Gastrocnemius medialis (tissue), 4 donors: ENCODE measurements at regions not wholly inside any gene's neighbourhood (a gene's known extent, or its start where the extent isn't known, plus 50 kb on each side); places are given as distances from the start of the nearest gene placed in this dataset.

Experiments used
- ATAC-seq, 2 donors: fragments of 150-250 bp; one replicate each; pipeline ENCODE4 v1.9.1; 2016
- DNase-seq, 2 donors: peaks; one replicate each; pipeline ENCODE4 v3.0.0-alpha.2; 2019
- H3K27ac ChIP-seq, 4 donors: fragments of 200-600 bp; sonication (generic); 1 replicate in 1 of 4; 2 replicates in 3 of 4; pipeline ENCODE4 v1.5.1; 2016 to 2018; ENCODE audit warnings: mild to moderate bottlenecking in 2 of 4, moderate library complexity in 1 of 4
- H3K27me3 ChIP-seq, 3 donors: fragments of 200-600 bp; sonication (generic) in 2 of 3; 1 replicate in 1 of 3; 2 replicates in 2 of 3; pipeline versions ENCODE4 v1.5.1 to v1.6.0; 2016 to 2019; ENCODE audit warnings: mild to moderate bottlenecking in 1 of 3, moderate library complexity in 1 of 3
- H3K36me3 ChIP-seq, 2 donors: fragments of 200-600 bp; sonication (generic) in 1 of 2; one replicate each; pipeline ENCODE4 v1.5.1; 2017 to 2018
- H3K4me1 ChIP-seq, 2 donors: fragments of 200-600 bp; sonication (generic) in 1 of 2; one replicate each; pipeline ENCODE4 v1.5.1; 2016 to 2017; ENCODE audit warnings: mild to moderate bottlenecking in 2 of 2
- H3K4me3 ChIP-seq, 4 donors: fragments of 200-600 bp; sonication (generic) in 3 of 4; 1 replicate in 1 of 4; 2 replicates in 3 of 4; pipeline ENCODE4 v1.5.1; 2016 to 2019; ENCODE audit warnings: mild to moderate bottlenecking in 2 of 4
- H3K9me3 ChIP-seq, 3 donors: fragments of 200-600 bp; sonication (generic) in 2 of 3; 1 replicate in 1 of 3; 2 replicates in 2 of 3; pipeline ENCODE4 v1.5.1; 2016 to 2019
- POLR2A ChIP-seq, 2 donors: fragments of 450-650 bp; IDR thresholded peaks; one replicate each; pipeline ENCODE4 v1.6.1; 2017; ENCODE audit warnings: antibody characterized with exemption in 2 of 2, mild to moderate bottlenecking in 2 of 2, moderate library complexity in 2 of 2
- in situ Hi-C, 4 donors: fragments of 200-750 bp; cut with MboI; loops; one replicate each; pipeline versions ENCODE4 v1.15.0 to v1.8.0; 2017; ENCODE audit warnings: low sequenced_read_pairs in 4 of 4
- intact Hi-C: fragments of 100-400 bp; cut with DNase I; formaldehyde crosslinking; loops from one replicate; pipeline ENCODE4 v1.15.1; 2023; ENCODE audit warnings: low total_unique reads
- microRNA-seq, 2 donors: library from miRNA; unstranded; fragments of <30 nt; microRNA quantifications; one replicate each; pipeline ENCODE4, GENCODE V29; 2016; ENCODE audit warnings: borderline replicate concordance in 2 of 2
- TF ChIP-seq, protein P1 (sequence below), 5 experiments: fragments of 450-650 bp in 3 of 5; fragments of 200-600 bp in 2 of 5; sonication (generic) in 2 of 5; IDR thresholded peaks in 4 of 5; conservative IDR thresholded peaks in 1 of 5; 1 replicate in 4 of 5; 2 replicates in 1 of 5; pipeline ENCODE4 v1.5.1; 2016 to 2019; ENCODE audit warnings: antibody characterized with exemption in 5 of 5, mild to moderate bottlenecking in 3 of 5, moderate library complexity in 3 of 5

DNA sequence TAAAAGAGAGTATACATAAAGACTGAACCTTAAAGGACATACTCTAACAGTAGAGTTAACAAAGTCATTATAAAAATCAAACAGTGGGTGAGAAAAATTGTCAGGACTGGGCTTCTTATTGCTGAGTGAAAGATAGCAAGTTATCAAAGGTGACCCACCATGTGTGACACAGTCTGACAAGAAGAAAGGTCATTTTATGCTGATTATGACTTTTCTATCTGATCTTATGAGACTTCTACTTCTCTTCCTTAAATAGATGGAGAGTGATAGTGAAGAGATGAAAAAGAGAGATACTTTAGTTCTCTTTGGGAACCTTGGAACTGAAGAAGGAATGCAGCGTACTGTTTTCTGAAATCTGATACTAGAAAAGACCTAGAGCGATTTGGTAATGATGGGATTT, 2157.1 kb downstream of the NCAM2 start:
- intact Hi-C loops (no loop called here), in situ Hi-C loops (no loop called here)
- Histone ChIP-seq H3K4me1 (no peaks in the 10 kb centered on the region), H3K27me3 (no peaks in the 10 kb centered on the region), H3K4me3 (no peak overlapping the region), H3K36me3 (no peaks in the 10 kb centered on the region), H3K27ac (no peak overlapping the region), H3K9me3 (no peaks in the 10 kb centered on the region)
- DNase-seq = no peak
- no peak for ATAC-seq
- TF ChIP-seq, protein P1, sequence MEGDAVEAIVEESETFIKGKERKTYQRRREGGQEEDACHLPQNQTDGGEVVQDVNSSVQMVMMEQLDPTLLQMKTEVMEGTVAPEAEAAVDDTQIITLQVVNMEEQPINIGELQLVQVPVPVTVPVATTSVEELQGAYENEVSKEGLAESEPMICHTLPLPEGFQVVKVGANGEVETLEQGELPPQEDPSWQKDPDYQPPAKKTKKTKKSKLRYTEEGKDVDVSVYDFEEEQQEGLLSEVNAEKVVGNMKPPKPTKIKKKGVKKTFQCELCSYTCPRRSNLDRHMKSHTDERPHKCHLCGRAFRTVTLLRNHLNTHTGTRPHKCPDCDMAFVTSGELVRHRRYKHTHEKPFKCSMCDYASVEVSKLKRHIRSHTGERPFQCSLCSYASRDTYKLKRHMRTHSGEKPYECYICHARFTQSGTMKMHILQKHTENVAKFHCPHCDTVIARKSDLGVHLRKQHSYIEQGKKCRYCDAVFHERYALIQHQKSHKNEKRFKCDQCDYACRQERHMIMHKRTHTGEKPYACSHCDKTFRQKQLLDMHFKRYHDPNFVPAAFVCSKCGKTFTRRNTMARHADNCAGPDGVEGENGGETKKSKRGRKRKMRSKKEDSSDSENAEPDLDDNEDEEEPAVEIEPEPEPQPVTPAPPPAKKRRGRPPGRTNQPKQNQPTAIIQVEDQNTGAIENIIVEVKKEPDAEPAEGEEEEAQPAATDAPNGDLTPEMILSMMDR (IDR thresholded peaks at IDR 0.05 in 4 of 5, conservative IDR thresholded peaks at IDR 0.05 in 1 of 5) = no peak
- TF ChIP-seq POLR2A (IDR thresholded peaks at IDR 0.05) = no peak

- no peak for ATAC-seq
- no peak for DNase-seq
- Histone ChIP-seq H3K9me3 (no peaks in the 10 kb centered on the region), H3K36me3 (no peaks in the 10 kb centered on the region), H3K4me3 (no peak overlapping the region), H3K27ac (no peak overlapping the region), H3K4me1 (no peaks in the 10 kb centered on the region), H3K27me3 (no peaks in the 10 kb centered on the region)
- in situ Hi-C loops = no loop called here
- TF ChIP-seq POLR2A (IDR thresholded peaks at IDR 0.05) = no peak
- TF ChIP-seq, protein P1 (IDR thresholded peaks at IDR 0.05 in 4 of 5, conservative IDR thresholded peaks at IDR 0.05 in 1 of 5) = no peak
- intact Hi-C loops = no loop called here
These were observed 2162.7 kb downstream of the NCAM2 start for GRCh38 chr21:23160914-23161313.

DNA sequence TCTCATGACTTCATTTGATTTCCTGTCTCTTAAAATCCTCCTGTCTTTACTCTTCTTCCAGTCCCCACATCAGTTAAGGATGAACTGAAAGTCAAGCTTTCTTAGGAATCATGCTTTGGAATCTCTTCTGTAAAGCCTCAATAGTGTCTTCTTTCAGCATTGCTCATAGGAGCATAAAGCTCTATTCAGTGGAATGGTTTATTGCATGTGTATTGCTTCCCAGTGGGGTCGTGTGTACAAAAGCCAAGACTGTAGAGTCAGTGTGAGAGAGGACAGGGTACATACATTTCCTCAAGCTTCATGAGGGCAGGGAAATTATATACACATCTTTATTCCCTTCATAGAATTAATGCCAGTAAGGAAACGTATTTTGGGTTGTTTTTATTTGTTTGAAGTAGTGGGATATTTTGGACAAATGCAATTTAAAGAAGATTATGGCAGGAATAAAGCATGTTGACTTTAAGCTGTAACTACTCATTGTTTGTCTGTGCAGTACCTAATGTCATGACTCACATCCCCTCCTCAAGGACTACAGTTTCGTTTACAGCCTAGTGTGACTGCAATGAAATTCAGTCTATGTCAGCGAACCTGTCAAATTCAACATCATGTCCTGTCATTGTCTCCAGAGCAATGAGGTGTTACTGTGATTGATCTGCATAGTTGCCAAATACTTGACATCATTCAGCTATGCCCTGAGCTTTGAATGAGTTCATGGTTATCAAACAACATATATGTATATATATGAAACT, 2164.2 kb downstream of the NCAM2 start:
- in situ Hi-C loops = no loop called here
- DNase-seq (no peak), ATAC-seq (no peak)
- Histone ChIP-seq H3K36me3 (no peaks in the 10 kb centered on the region), H3K9me3 (no peaks in the 10 kb centered on the region), H3K4me1 (no peaks in the 10 kb centered on the region), H3K27me3 (no peaks in the 10 kb centered on the region), H3K4me3 (no peak overlapping the region), H3K27ac (no peak overlapping the region)
- TF ChIP-seq, protein P1 (IDR thresholded peaks at IDR 0.05 in 4 of 5, conservative IDR thresholded peaks at IDR 0.05 in 1 of 5) = no peak
- no peak for TF ChIP-seq POLR2A (IDR thresholded peaks at IDR 0.05)
- intact Hi-C loops = no loop called here

Small RNA genes lying in the stretch of these regions (microRNA-seq; reads per million reads assigned to microRNA genes)
- 0 reads per million in 2 donors for gene MIR6130
